ENCODE measurements at regions not wholly inside any gene's neighbourhood (a gene's known extent, or its start where the extent isn't known, plus 50 kb on each side); places are given as distances from the start of the nearest gene placed in this dataset.

GRCh38 chr16:5861241-5861640, 763.6 kb upstream of the EEF2KMT start:
- Mint-ChIP-seq H3K27ac (no peak overlapping the region), H3K27me3 (no peaks in the 10 kb centered on the region), H3K4me1 (no peaks in the 10 kb centered on the region), H3K4me3 (no peak overlapping the region), H3K9me3 (peaks cover 4 to 7% of the 10 kb centered on the region in 2 donors)
- DNase-seq = no peak
- ATAC-seq = no peak

- no peak overlapping the region for H3K4me3 Mint-ChIP-seq
- ATAC-seq = no peak
These were observed 760.6 kb upstream of the EEF2KMT start for GRCh38 chr16:5858180-5858579.

GRCh38 chr16:5854027-5854426, 756.4 kb upstream of the EEF2KMT start:
- peaks cover 5 to 14% of the 10 kb centered on the region in 2 donors for H3K9me3 Mint-ChIP-seq
- no peaks in the 10 kb centered on the region for H3K27me3 Mint-ChIP-seq
- DNase-seq (no peak), ATAC-seq (no peak)
- no peak overlapping the region for H3K27ac Mint-ChIP-seq
- no peak overlapping the region for H3K4me3 Mint-ChIP-seq
- no peaks in the 10 kb centered on the region for H3K4me1 Mint-ChIP-seq

More at GRCh38 chr16:5858180-5858579, 760.6 kb upstream of the EEF2KMT start:
- peaks cover 5 to 15% of the 10 kb centered on the region in 2 donors for H3K9me3 Mint-ChIP-seq
- H3K4me1 Mint-ChIP-seq = no peaks in the 10 kb centered on the region
- no peak for DNase-seq
- H3K27me3 Mint-ChIP-seq = no peaks in the 10 kb centered on the region
- H3K27ac Mint-ChIP-seq = no peak overlapping the region

- Mint-ChIP-seq H3K4me1 (no peaks in the 10 kb centered on the region), H3K4me3 (no peak overlapping the region), H3K27me3 (no peaks in the 10 kb centered on the region), H3K27ac (no peak overlapping the region), H3K9me3 (peaks cover 5 to 14% of the 10 kb centered on the region in 2 donors)
- no peak for DNase-seq
- ATAC-seq = no peak
These were observed 754.6 kb upstream of the EEF2KMT start for GRCh38 chr16:5852151-5852550.

- DNase-seq (no peak), ATAC-seq (no peak)
- Mint-ChIP-seq H3K4me1 (no peaks in the 10 kb centered on the region), H3K4me3 (no peak overlapping the region), H3K27ac (no peak overlapping the region), H3K27me3 (no peaks in the 10 kb centered on the region), H3K9me3 (peaks cover 5 to 14% of the 10 kb centered on the region in 2 donors)
These were observed 753.9 kb upstream of the EEF2KMT start for GRCh38 chr16:5851393-5851982.

- H3K4me3 Mint-ChIP-seq = no peak overlapping the region
- no peaks in the 10 kb centered on the region for H3K4me1 Mint-ChIP-seq
- H3K27me3 Mint-ChIP-seq = no peaks in the 10 kb centered on the region
- DNase-seq = no peak
- H3K27ac Mint-ChIP-seq = no peak overlapping the region
- H3K9me3 Mint-ChIP-seq = peaks cover 5 to 14% of the 10 kb centered on the region in 2 donors
- ATAC-seq = no peak
These were observed 753.2 kb upstream of the EEF2KMT start for GRCh38 chr16:5850632-5851392.

GRCh38 chr16:5845046-5845445, 747.5 kb upstream of the EEF2KMT start:
- no peak for ATAC-seq
- H3K4me3 Mint-ChIP-seq = no peak overlapping the region
- DNase-seq = no peak
- H3K9me3 Mint-ChIP-seq = no peaks in the 10 kb centered on the region
- no peaks in the 10 kb centered on the region for H3K27me3 Mint-ChIP-seq
- no peaks in the 10 kb centered on the region for H3K4me1 Mint-ChIP-seq
- no peak overlapping the region for H3K27ac Mint-ChIP-seq

GRCh38 chr16:5841974-5842373, 744.4 kb upstream of the EEF2KMT start:
- DNase-seq = no peak
- Mint-ChIP-seq H3K27me3 (no peaks in the 10 kb centered on the region), H3K27ac (no peak overlapping the region), H3K9me3 (no peaks in the 10 kb centered on the region), H3K4me1 (no peaks in the 10 kb centered on the region), H3K4me3 (no peak overlapping the region)
- no peak for ATAC-seq

GRCh38 chr16:5838725-5839124, 741.1 kb upstream of the EEF2KMT start:
- ATAC-seq (no peak), DNase-seq (no peak)
- Mint-ChIP-seq H3K4me3 (no peak overlapping the region), H3K27me3 (no peaks in the 10 kb centered on the region), H3K4me1 (no peaks in the 10 kb centered on the region), H3K9me3 (no peaks in the 10 kb centered on the region), H3K27ac (no peak overlapping the region)

GRCh38 chr16:5838071-5838470, 740.5 kb upstream of the EEF2KMT start:
- no peak for DNase-seq

GRCh38 chr16:5837007-5837670, 739.5 kb upstream of the EEF2KMT start:
- Mint-ChIP-seq H3K4me1 (no peaks in the 10 kb centered on the region), H3K4me3 (no peak overlapping the region)

More at GRCh38 chr16:5838071-5838470, 740.5 kb upstream of the EEF2KMT start:
- H3K4me3 Mint-ChIP-seq = no peak overlapping the region
- no peak for ATAC-seq
- H3K9me3 Mint-ChIP-seq = no peaks in the 10 kb centered on the region
- H3K27me3 Mint-ChIP-seq = no peaks in the 10 kb centered on the region
- no peak overlapping the region for H3K27ac Mint-ChIP-seq
- H3K4me1 Mint-ChIP-seq = no peaks in the 10 kb centered on the region

GRCh38 chr16:5835876-5836275, 738.3 kb upstream of the EEF2KMT start:
- Mint-ChIP-seq H3K4me3 (no peak overlapping the region), H3K9me3 (no peaks in the 10 kb centered on the region), H3K4me1 (no peaks in the 10 kb centered on the region), H3K27ac (no peak overlapping the region), H3K27me3 (no peaks in the 10 kb centered on the region)
- no peak for ATAC-seq
- DNase-seq = no peak

More at GRCh38 chr16:5837007-5837670, 739.5 kb upstream of the EEF2KMT start:
- no peak overlapping the region for H3K27ac Mint-ChIP-seq
- H3K9me3 Mint-ChIP-seq = no peaks in the 10 kb centered on the region
- ATAC-seq (no peak), DNase-seq (no peak)
- no peaks in the 10 kb centered on the region for H3K27me3 Mint-ChIP-seq

- Mint-ChIP-seq H3K9me3 (peaks cover 8 to 13% of the 10 kb centered on the region in 2 donors), H3K4me3 (no peak overlapping the region), H3K27me3 (no peaks in the 10 kb centered on the region), H3K27ac (no peak overlapping the region), H3K4me1 (no peaks in the 10 kb centered on the region)
- DNase-seq (no peak), ATAC-seq (no peak)
These were observed 728.7 kb upstream of the EEF2KMT start for GRCh38 chr16:5826332-5826731.

GRCh38 chr16:5820472-5820871, 722.9 kb upstream of the EEF2KMT start:
- Mint-ChIP-seq H3K4me1 (no peaks in the 10 kb centered on the region), H3K27me3 (no peaks in the 10 kb centered on the region), H3K27ac (no peak overlapping the region), H3K4me3 (no peak overlapping the region), H3K9me3 (peaks cover 0 to 29% of the 10 kb centered on the region in 2 donors)
- DNase-seq (no peak), ATAC-seq (no peak)

GRCh38 chr16:5815570-5816237, 718.1 kb upstream of the EEF2KMT start:
- Mint-ChIP-seq H3K4me3 (no peak overlapping the region), H3K27ac (no peak overlapping the region), H3K9me3 (peaks cover 6 to 41% of the 10 kb centered on the region in 2 donors), H3K27me3 (no peaks in the 10 kb centered on the region), H3K4me1 (no peaks in the 10 kb centered on the region)
- no peak for ATAC-seq
- DNase-seq = no peak

- no peaks in the 10 kb centered on the region for H3K4me1 Mint-ChIP-seq
- no peaks in the 10 kb centered on the region for H3K27me3 Mint-ChIP-seq
- no peak overlapping the region for H3K4me3 Mint-ChIP-seq
- ATAC-seq = no peak
- H3K9me3 Mint-ChIP-seq = peaks cover 4 to 43% of the 10 kb centered on the region in 2 donors
- H3K27ac Mint-ChIP-seq = no peak overlapping the region
- no peak for DNase-seq
These were observed 703.8 kb upstream of the EEF2KMT start for GRCh38 chr16:5801396-5801795.
